Activated naive CD8-positive, alpha-beta T cell treated with anti-CD3 and anti-CD28 coated beads, Interleukin-2, amount 10 ng/mL, durations not matched to agents 7 days and 5 days (primary cell): ENCODE measurements at regions not wholly inside any gene's neighbourhood (a gene's known extent, or its start where the extent isn't known, plus 50 kb on each side); places are given as distances from the start of the nearest gene placed in this dataset.
"Not testable (repeated sequence)": the region's sequence is repeated elsewhere in the genome, so short reads cannot be mapped to it uniquely, and the experiment has no call there.

Source experiments
- ATAC-seq: fragments of 150-1000 bp; cut with Tn5 transposase; one replicate; pipeline ENCODE4 v1.10.0; 2021; ENCODE audit warnings: low read depth, moderate library complexity
- POLR2A ChIA-PET: fragments of 350-600 bp; sonication (Branson Sonifier 250); formaldehyde crosslinking; loops from one replicate; lab custom pipeline; 2021; ENCODE audit warnings: antibody characterized with exemption; lab: Charles Lee
- DNase-seq: peaks from one replicate; pipeline ENCODE4 v3.0.0; 2021
- H3K27ac Mint-ChIP-seq: one replicate; pipeline ENCODE4 v1.8.0; 2022; ENCODE audit warnings: mild to moderate bottlenecking, mixed read lengths
- H3K27me3 Mint-ChIP-seq: one replicate; pipeline ENCODE4 v1.8.0; 2022; ENCODE audit warnings: mild to moderate bottlenecking, moderate library complexity, mixed read lengths
- H3K36me3 Mint-ChIP-seq: one replicate; pipeline ENCODE4 v1.8.0; 2021; ENCODE audit warnings: mild to moderate bottlenecking, mixed read lengths
- H3K4me1 Mint-ChIP-seq: one replicate; pipeline ENCODE4 v1.8.0; 2021; ENCODE audit warnings: mixed read lengths
- H3K4me3 Mint-ChIP-seq: one replicate; pipeline ENCODE4 v1.8.0; 2022; ENCODE audit warnings: mild to moderate bottlenecking, moderate library complexity, mixed read lengths
- H3K9me3 Mint-ChIP-seq: one replicate; pipeline ENCODE4 v1.8.0; 2021; ENCODE audit warnings: mixed read lengths

DNA sequence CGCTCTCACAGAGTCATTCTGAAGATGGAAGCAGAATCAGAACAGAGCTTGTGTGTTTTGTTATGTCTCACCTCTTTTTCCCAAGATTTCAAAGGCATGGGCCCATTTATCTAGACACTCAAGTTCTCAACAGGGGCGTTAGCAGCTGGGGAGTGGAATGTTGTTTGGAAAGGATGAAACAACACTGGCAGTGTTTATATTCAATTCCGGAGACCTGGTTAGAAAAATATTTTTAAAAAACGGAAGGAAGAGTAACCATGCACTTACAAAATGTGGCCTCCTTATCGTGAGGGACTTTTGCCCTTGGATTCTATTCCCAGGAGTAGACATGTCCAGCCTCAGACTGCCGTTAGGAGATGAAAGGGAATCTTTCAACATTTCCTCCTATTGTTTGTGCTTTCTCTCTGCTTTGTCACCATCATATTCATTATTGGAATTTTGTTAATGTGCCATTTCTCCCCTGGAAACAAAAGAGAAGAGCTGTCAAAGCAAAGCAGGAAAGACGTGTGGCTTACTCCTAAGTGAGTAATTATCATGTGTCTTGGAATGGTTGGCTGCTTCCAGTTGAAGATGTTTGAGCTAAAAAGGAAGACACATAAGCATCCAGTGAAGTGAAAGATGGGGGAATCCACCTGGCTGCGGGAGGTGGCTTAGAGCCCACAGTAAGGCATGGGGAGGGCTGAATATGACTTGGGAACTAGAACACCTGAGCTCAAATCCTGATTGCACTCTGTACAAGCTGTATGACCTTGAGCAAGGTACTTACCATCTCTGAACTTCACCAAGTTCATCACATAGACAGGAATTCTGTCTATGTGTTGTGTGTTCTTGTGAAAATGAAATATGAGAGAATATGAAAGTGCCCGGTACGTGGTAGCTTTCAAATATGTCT, 71.7 kb upstream of the JUN start:
- peaks cover 3% of the 10 kb centered on the region for H3K27me3 Mint-ChIP-seq
- ATAC-seq (no peak), DNase-seq (no peak)
- H3K27ac Mint-ChIP-seq: no peak overlapping the region
- H3K36me3 Mint-ChIP-seq: peaks cover 7% of the 10 kb centered on the region
- peaks cover 39% of the 10 kb centered on the region for H3K4me1 Mint-ChIP-seq
- POLR2A ChIA-PET: interaction anchor here (1.1 to 1.3 kb wide), 2 partner anchors 12 to 30 kb away, joined by 3 to 4 read pairs; no protein-coding TSS in a partner anchor
- no peaks in the 10 kb centered on the region for H3K9me3 Mint-ChIP-seq
- no peak overlapping the region for H3K4me3 Mint-ChIP-seq

DNA sequence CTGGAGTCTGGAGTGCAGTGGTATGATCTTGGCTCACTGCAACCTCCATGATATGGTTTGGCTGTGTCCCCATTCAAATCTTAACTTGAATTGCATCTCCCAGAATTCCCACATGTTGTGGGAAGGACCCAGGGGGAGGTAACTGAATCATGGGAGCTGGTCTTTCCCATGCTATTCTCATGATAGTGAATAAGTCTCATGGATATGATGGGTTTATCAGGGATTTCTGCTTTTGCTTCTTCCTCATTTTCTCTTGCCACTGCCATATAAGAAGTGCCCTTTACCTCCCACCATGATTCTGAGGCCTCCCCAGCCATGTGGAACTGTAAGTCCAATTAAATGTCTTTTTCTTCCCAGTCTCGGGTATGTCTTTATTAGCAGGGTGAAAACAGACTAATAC, 72.4 kb upstream of the JUN start:
- H3K36me3 Mint-ChIP-seq, H3K9me3 Mint-ChIP-seq, H3K27ac Mint-ChIP-seq, DNase-seq, H3K4me3 Mint-ChIP-seq, ATAC-seq, H3K27me3 Mint-ChIP-seq: not testable (repeated sequence)
- POLR2A ChIA-PET: interaction anchor here (3.5 kb wide), 1 partner anchor 73 kb away, joined by 23 read pairs; the partner anchor contains the start of gene JUN
- H3K4me1 Mint-ChIP-seq: peaks cover 36% of the 10 kb centered on the region

DNA sequence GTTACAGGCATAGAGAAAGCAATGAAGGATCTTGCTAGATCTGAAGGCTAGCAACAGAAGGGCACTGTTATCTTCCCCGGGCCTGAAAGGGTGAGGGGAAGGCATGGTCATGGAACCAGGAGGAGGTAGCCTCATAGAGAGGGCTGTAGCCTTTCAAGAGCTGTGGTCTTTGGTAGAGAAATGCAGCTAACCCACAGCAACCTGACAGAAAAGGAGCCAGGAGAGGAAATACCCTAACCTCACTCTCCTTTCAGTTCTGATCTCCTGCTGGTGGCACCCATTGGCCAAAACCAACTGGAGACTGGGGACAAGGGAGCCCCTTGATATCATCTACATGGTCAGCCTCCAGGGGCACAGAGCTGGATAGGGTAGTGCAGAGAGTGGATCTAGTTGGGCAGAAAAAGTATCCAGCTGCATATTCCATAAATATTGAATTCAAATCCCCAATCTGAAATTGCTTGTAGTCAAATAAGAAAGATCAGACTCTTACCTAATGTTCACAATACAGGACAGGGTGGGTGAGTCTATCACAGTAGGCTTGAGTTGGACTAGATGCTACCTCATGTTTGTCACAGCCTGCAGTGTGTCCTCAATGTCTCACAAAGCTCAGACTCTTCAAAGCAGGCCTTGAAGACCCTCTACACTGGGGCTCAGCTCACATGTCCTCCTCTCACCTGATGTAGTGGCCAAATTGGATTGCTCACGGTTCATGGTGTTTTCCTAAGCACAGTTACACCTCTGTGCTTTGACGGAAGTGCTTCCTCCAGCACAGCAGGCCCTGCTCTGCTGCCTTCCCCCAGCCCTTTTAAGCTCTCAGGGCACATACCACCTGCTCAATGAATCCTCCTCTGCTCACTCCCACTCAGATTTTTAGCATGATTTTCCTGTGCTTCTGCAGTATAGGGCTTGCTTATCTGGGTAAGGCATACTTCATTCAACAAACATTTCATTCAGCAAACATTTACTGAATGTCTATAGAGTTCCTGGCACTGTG, 74.1 kb upstream of the JUN start:
- peaks cover 33% of the 10 kb centered on the region for H3K4me1 Mint-ChIP-seq
- DNase-seq (peak; percentile 53), ATAC-seq (peak; percentile 90)
- peaks cover 3% of the 10 kb centered on the region for H3K27me3 Mint-ChIP-seq
- peaks cover 7% of the 10 kb centered on the region for H3K36me3 Mint-ChIP-seq
- peak overlapping the region; percentile 70 for H3K4me3 Mint-ChIP-seq
- H3K9me3 Mint-ChIP-seq: no peaks in the 10 kb centered on the region
- POLR2A ChIA-PET: interaction anchor here (0.9 to 3.5 kb wide), 12 partner anchors 12 to 438 kb away, joined by 3 to 23 read pairs (median 5); partner anchors contain the start of gene JUN
- peak overlapping the region; percentile 94 for H3K27ac Mint-ChIP-seq

DNA sequence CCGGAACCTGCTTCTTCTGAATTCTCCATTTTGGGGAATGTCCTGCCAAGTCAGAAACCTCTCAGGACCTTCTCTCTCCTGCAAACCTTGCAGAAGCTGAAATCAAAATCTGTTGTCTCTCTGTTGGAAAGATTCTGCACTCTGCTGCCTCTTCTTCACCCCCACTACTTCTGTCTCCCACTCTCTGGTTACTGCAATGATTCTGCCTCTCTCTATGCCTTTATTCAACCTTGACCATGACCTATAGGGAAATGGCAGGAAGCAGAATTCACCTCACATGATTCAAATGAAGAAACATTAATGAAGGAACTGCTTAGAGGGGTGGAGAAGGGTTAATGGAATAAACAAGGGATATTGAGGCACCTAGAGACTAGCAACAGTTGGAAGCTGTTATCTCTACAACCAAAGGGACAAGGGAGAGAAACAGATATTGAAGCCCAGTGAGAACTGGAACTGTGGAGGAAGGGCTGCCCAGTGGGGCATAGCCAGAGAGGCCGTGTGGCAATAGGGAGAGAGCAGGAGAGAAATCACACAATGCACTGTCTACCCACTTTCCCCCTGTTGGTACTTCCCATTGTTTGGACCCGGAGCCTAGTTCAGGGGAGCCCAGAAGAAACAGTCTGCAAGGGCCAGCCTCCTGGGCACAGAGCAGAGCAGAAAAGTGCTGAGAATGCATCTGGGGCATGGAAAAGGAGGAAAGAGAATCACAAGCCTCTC, 76.1 kb upstream of the JUN start:
- ATAC-seq (no peak), DNase-seq (no peak)
- Mint-ChIP-seq H3K27ac (no peak overlapping the region), H3K9me3 (no peaks in the 10 kb centered on the region), H3K4me1 (peaks cover 31% of the 10 kb centered on the region), H3K36me3 (peaks cover 7% of the 10 kb centered on the region), H3K4me3 (no peak overlapping the region), H3K27me3 (peaks cover 7% of the 10 kb centered on the region)
- POLR2A ChIA-PET: interaction anchor here (2.3 to 3.5 kb wide), 2 partner anchors 76 to 82 kb away, joined by 7 to 23 read pairs; partner anchors contain the start of gene JUN

DNA sequence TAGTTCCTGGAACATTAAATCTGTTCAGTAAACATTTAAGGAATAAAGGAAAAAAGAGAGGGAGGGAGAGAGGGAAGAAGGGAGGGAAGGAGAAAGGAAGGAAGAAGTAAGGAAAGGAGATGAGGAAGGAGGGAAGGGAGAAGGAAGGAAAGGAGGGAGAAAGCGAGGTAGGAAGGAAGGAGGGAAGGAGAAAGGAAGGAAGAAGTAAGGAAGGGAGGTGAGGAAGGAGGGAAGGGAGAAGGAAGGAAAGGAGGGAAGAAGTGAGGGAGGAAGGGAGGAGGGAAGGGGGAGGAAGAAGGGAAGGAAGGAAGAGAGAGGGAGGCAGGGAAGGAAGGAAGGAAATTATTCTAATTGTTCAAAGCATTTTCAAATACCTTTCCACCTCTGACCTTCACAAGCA, 77.2 kb upstream of the JUN start:
- no peak for ATAC-seq
- H3K36me3 Mint-ChIP-seq: peaks cover 5% of the 10 kb centered on the region
- no peak for DNase-seq
- peaks cover 29% of the 10 kb centered on the region for H3K4me1 Mint-ChIP-seq
- H3K27me3 Mint-ChIP-seq: peaks cover 7% of the 10 kb centered on the region
- H3K27ac Mint-ChIP-seq: no peak overlapping the region
- no peaks in the 10 kb centered on the region for H3K9me3 Mint-ChIP-seq
- H3K4me3 Mint-ChIP-seq: no peak overlapping the region
- POLR2A ChIA-PET: no interaction called here

DNA sequence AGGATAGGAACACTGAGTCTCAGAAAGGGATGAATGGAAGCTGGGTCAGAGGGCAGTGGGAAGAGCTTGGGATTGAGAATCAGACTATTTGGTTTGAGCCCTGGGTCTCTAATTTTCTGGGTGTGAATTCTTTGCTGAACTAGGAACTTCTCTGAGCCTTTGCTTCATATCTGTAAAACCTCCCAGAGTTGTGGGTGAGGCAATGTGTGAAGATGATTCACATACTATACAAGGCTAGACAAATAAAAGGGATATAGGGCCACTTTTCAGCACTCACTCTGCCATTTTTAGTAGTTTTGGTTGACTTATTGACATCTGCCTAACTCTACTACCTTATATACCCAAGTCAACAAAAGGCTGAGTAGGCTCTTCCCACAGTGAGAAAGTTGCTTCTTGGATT, 77.7 kb upstream of the JUN start:
- no peak for ATAC-seq
- no peak overlapping the region for H3K27ac Mint-ChIP-seq
- POLR2A ChIA-PET: no interaction called here

DNA sequence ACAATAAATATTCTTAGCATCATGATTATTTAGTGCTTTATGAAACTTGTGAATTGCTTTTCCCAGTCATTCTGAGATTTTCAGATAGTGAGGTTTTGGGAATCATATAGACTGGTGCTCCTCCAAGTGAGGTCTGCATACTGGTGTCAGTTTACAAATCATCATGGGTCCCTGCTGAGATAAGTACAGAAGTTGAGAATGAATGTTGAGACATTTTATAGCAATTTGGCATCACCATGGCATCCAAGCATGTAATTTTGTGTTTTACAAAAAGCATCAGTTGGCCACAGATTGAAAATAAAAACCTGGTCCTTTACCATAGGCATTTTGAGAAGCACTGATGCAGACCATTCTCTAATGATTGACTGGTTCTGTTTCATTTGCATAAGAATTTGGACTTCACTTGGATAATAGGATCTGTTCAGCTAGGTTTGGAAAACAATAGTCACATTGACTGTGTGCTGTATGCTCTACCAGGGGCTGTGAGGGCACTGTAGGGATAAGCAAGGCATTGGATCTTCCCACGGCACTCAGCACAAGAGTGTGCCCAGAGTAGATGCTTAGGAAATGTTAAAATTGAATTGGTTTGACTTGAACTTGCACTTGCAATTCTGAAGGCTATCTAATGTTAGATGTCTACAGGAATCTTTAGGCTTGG, 79.0 kb upstream of the JUN start:
- ATAC-seq: no peak
- DNase-seq: no peak
- Mint-ChIP-seq H3K9me3 (no peaks in the 10 kb centered on the region), H3K36me3 (peaks cover 5% of the 10 kb centered on the region), H3K27ac (no peak overlapping the region), H3K4me1 (peaks cover 15% of the 10 kb centered on the region), H3K27me3 (peaks cover 7% of the 10 kb centered on the region), H3K4me3 (no peak overlapping the region)
- POLR2A ChIA-PET: no interaction called here

More for the DNA sequence above, 77.7 kb upstream of the JUN start:
- Mint-ChIP-seq H3K9me3 (no peaks in the 10 kb centered on the region), H3K4me1 (peaks cover 28% of the 10 kb centered on the region), H3K36me3 (peaks cover 5% of the 10 kb centered on the region), H3K4me3 (no peak overlapping the region), H3K27me3 (peaks cover 7% of the 10 kb centered on the region)
- DNase-seq: no peak

DNA sequence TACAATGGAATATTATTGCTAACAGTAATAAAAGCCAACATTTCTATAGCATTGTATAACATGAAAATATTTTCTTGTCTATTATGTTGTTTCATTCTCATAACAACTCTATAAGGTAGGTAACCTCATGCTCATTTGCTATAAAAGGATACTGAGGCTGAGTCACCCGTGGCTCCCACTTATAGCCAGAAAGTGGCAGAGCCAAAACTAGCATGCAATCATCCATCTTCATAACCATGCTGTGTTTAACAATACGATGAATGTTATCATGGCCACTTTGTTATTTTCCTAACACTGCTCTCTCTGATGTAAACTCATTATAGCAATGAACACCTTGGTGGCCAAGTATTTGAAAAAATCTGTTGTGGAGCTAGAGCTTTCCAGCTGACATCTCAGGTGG, 80.8 kb upstream of the JUN start:
- peaks cover 2% of the 10 kb centered on the region for H3K9me3 Mint-ChIP-seq
- peaks cover 2% of the 10 kb centered on the region for H3K4me1 Mint-ChIP-seq
- ATAC-seq (no peak), DNase-seq (no peak)
- POLR2A ChIA-PET: no interaction called here
- no peak overlapping the region for H3K4me3 Mint-ChIP-seq
- H3K36me3 Mint-ChIP-seq: peaks cover 5% of the 10 kb centered on the region
- H3K27me3 Mint-ChIP-seq: peaks cover 7% of the 10 kb centered on the region
- no peak overlapping the region for H3K27ac Mint-ChIP-seq

DNA sequence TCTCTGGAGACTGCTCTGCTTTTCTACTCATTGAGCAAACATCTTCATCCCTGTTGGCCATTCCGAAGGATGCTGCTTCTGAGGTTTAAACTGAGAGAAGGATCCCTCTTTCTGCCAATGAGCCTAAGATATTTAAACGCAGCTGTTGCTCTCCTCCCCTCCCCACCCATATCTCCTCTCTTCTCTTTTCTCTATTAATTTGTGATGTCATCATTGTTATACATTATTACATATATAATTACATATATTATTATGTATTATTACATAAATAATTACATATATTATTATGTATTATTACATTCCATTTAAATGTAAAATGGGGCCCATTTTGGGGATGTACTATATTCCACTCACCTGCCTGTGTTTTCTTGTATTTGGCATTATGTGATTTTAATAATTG, 82.7 kb upstream of the JUN start:
- H3K27me3 Mint-ChIP-seq: peaks cover 4% of the 10 kb centered on the region
- no peaks in the 10 kb centered on the region for H3K4me1 Mint-ChIP-seq
- POLR2A ChIA-PET: no interaction called here
- ATAC-seq (no peak), DNase-seq (no peak)
- H3K4me3 Mint-ChIP-seq: no peak overlapping the region
- peaks cover 2% of the 10 kb centered on the region for H3K9me3 Mint-ChIP-seq
- peaks cover 3% of the 10 kb centered on the region for H3K36me3 Mint-ChIP-seq
- no peak overlapping the region for H3K27ac Mint-ChIP-seq

DNA sequence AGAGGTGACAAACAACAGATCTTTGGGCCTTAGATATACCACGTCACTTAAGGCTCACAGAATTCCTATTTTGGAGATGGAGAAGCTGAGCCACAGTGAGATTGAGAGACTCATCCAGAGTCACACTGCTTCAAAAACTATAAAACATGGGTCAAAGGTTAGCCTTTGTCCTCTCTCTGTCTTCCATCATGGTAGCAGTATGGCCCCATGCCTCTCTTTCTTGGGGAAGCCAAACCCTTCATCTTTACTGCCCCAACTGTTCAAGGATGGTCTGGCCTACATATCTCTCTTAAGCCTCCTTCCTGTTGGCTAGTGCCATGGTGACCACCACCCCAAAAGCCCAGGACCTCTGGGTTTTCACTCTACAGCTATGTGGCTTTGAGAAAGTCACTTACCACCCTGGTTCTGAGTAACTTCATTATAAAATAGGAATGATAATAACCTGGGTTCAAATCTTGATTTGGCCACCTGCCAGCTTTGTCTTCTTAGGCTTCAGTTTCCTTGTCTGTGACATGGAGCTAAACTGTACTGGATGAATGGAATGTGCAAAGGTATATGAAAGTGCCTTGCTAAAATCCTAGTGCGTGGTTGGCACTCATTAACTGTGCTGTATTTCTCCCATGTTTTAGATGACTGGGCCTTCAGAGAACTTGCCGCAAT, 85.9 kb upstream of the JUN start:
- Mint-ChIP-seq H3K27me3 (peaks cover 2% of the 10 kb centered on the region), H3K36me3 (peaks cover 5% of the 10 kb centered on the region), H3K4me3 (no peak overlapping the region), H3K27ac (no peak overlapping the region), H3K9me3 (peaks cover 2% of the 10 kb centered on the region), H3K4me1 (no peaks in the 10 kb centered on the region)
- no peak for ATAC-seq
- POLR2A ChIA-PET: interaction anchor here (1.1 kb wide), 1 partner anchor 12 kb away, joined by 4 read pairs; no protein-coding TSS in a partner anchor
- DNase-seq: no peak

DNA sequence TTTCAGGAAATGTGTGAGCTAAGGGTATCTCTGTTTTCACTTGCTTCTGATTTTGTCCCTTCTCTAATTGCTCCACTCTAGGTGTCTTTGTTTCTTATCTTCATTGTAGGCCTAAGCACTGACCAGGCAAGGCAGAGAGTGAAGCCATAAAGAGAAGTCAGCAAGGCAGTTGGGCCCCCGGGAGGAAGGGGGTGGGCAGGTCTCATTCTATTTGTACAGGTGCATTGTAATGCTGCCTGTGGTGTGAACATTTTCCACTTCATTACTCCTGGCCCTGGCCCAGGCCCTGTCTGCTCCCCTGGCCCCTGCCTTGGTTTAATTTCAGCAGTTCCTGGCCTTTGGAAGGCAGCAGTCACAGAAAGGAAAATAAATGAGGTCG, 86.4 kb upstream of the JUN start:
- H3K36me3 Mint-ChIP-seq: peaks cover 5% of the 10 kb centered on the region
- H3K9me3 Mint-ChIP-seq: peaks cover 2% of the 10 kb centered on the region
- H3K27ac Mint-ChIP-seq: no peak overlapping the region
- POLR2A ChIA-PET: interaction anchor here (1.1 kb wide), 1 partner anchor 12 kb away, joined by 4 read pairs; no protein-coding TSS in a partner anchor
- DNase-seq: no peak
- peaks cover 2% of the 10 kb centered on the region for H3K27me3 Mint-ChIP-seq
- no peak for ATAC-seq
- no peaks in the 10 kb centered on the region for H3K4me1 Mint-ChIP-seq
- no peak overlapping the region for H3K4me3 Mint-ChIP-seq

DNA sequence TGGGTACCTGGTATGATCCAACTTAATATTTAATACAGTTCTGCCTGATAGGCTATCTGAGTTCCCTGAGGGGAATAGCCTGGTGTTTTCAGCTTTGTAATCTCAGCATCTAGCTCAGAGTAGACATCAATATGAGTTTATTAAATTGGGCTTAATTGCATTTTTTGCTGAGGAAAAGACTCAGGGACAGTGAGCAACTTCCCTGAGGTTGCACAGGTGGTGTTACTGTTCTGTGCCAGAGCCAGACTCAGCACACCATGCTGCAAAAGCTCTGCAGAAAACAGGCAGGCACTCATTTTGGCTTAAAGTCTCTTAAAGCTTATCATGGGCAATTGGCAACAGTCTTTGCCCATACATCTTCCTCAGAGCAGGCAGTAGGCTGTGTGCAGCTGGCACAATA, 90.5 kb upstream of the JUN start:
- no peak overlapping the region for H3K4me3 Mint-ChIP-seq
- POLR2A ChIA-PET: no interaction called here
- no peak for ATAC-seq
- H3K4me1 Mint-ChIP-seq: no peaks in the 10 kb centered on the region
- peaks cover 7% of the 10 kb centered on the region for H3K36me3 Mint-ChIP-seq
- peaks cover 2% of the 10 kb centered on the region for H3K27me3 Mint-ChIP-seq
- H3K9me3 Mint-ChIP-seq: peaks cover 5% of the 10 kb centered on the region
- no peak overlapping the region for H3K27ac Mint-ChIP-seq
- DNase-seq: no peak
